ENCODE measurements at regions not wholly inside any gene's neighbourhood (a gene's known extent, or its start where the extent isn't known, plus 50 kb on each side); places are given as distances from the start of the nearest gene placed in this dataset.
A peak's percentile ranks its signal among the peaks of the same experiment; 100 is the strongest.

GRCh38 chr11:116517584-116517983, 255.2 kb downstream of the BUD13 start:
- WGBS = 67% methylated on average over 6 of the region's 6 CpGs
- no peaks in the 10 kb centered on the region for H3K27me3 ChIP-seq (replicated peaks; ENCODE audit: insufficient read depth)
- no peak for DNase-seq (ENCODE audit: low spot score)
- TF ChIP-seq CTCF (IDR thresholded peaks at IDR 0.05) = no peak
- no peak for TF ChIP-seq POLR2A (IDR thresholded peaks at IDR 0.05)
- TF ChIP-seq POLR2AphosphoS5 (IDR thresholded peaks at IDR 0.05) = no peak
- H3K4me1 ChIP-seq (replicated peaks) = no peaks in the 10 kb centered on the region
- no peaks in the 10 kb centered on the region for H3K9me3 ChIP-seq
- intact Hi-C loops (cut with DNase I) = no loop called here
- no peak overlapping the region for H3K27ac ChIP-seq
- no peaks in the 10 kb centered on the region for H3K36me3 ChIP-seq
- H3K4me3 ChIP-seq = no peak overlapping the region

GRCh38 chr11:116517077-116517476, 255.7 kb downstream of the BUD13 start:
- Histone ChIP-seq H3K9me3 (no peaks in the 10 kb centered on the region), H3K27me3 (replicated peaks; ENCODE audit: insufficient read depth) (no peaks in the 10 kb centered on the region), H3K36me3 (no peaks in the 10 kb centered on the region), H3K27ac (no peak overlapping the region), H3K4me1 (replicated peaks) (no peaks in the 10 kb centered on the region), H3K4me3 (no peak overlapping the region)
- WGBS = 55% methylated on average over 4 of the region's 4 CpGs
- TF ChIP-seq POLR2A (IDR thresholded peaks at IDR 0.05) (no peak), POLR2AphosphoS5 (IDR thresholded peaks at IDR 0.05) (no peak), CTCF (IDR thresholded peaks at IDR 0.05) (no peak)
- intact Hi-C loops (cut with DNase I) = no loop called here
- DNase-seq (ENCODE audit: low spot score) = no peak

- no peaks in the 10 kb centered on the region for H3K4me1 ChIP-seq (replicated peaks)
- H3K27me3 ChIP-seq (replicated peaks; ENCODE audit: insufficient read depth) = no peaks in the 10 kb centered on the region
- H3K9me3 ChIP-seq = no peaks in the 10 kb centered on the region
- TF ChIP-seq CTCF (IDR thresholded peaks at IDR 0.05) (no peak), POLR2A (IDR thresholded peaks at IDR 0.05) (no peak), POLR2AphosphoS5 (IDR thresholded peaks at IDR 0.05) (no peak)
- H3K27ac ChIP-seq = no peak overlapping the region
- H3K4me3 ChIP-seq = no peak overlapping the region
- intact Hi-C loops (cut with DNase I) = no loop called here
- 65% methylated on average over 7 of the region's 7 CpGs for WGBS
- no peak for DNase-seq (ENCODE audit: low spot score)
- H3K36me3 ChIP-seq = no peaks in the 10 kb centered on the region
These were observed 257.1 kb downstream of the BUD13 start for GRCh38 chr11:116515664-116516184.

GRCh38 chr11:116513894-116514293, 258.9 kb downstream of the BUD13 start:
- no peaks in the 10 kb centered on the region for H3K9me3 ChIP-seq
- H3K4me3 ChIP-seq = no peak overlapping the region
- WGBS = 52% methylated on average over 8 of the region's 8 CpGs
- no peak for DNase-seq (ENCODE audit: low spot score)
- H3K4me1 ChIP-seq (replicated peaks) = no peaks in the 10 kb centered on the region
- intact Hi-C loops (cut with DNase I) = no loop called here
- TF ChIP-seq POLR2A (IDR thresholded peaks at IDR 0.05) (no peak), CTCF (IDR thresholded peaks at IDR 0.05) (peak in 1 of 4 experiments; percentile 12), POLR2AphosphoS5 (IDR thresholded peaks at IDR 0.05) (no peak)
- H3K27me3 ChIP-seq (replicated peaks; ENCODE audit: insufficient read depth) = no peaks in the 10 kb centered on the region
- no peaks in the 10 kb centered on the region for H3K36me3 ChIP-seq
- no peak overlapping the region for H3K27ac ChIP-seq

GRCh38 chr11:116513278-116513823, 259.4 kb downstream of the BUD13 start:
- no peaks in the 10 kb centered on the region for H3K27me3 ChIP-seq (replicated peaks; ENCODE audit: insufficient read depth)
- TF ChIP-seq POLR2AphosphoS5 (IDR thresholded peaks at IDR 0.05) = no peak
- TF ChIP-seq POLR2A (IDR thresholded peaks at IDR 0.05) = no peak
- no peak for TF ChIP-seq CTCF (IDR thresholded peaks at IDR 0.05)
- H3K4me3 ChIP-seq = no peak overlapping the region
- 64% methylated on average over 8 of the region's 8 CpGs for WGBS
- no peaks in the 10 kb centered on the region for H3K4me1 ChIP-seq (replicated peaks)
- no peaks in the 10 kb centered on the region for H3K36me3 ChIP-seq
- intact Hi-C loops (cut with DNase I) = no loop called here
- no peak overlapping the region for H3K27ac ChIP-seq
- no peaks in the 10 kb centered on the region for H3K9me3 ChIP-seq
- no peak for DNase-seq (ENCODE audit: low spot score)

Data from prostate gland (tissue), 2 donors.